ENCODE measurements at regions not wholly inside any gene's neighbourhood (a gene's known extent, or its start where the extent isn't known, plus 50 kb on each side); places are given as distances from the start of the nearest gene placed in this dataset.

DNA sequence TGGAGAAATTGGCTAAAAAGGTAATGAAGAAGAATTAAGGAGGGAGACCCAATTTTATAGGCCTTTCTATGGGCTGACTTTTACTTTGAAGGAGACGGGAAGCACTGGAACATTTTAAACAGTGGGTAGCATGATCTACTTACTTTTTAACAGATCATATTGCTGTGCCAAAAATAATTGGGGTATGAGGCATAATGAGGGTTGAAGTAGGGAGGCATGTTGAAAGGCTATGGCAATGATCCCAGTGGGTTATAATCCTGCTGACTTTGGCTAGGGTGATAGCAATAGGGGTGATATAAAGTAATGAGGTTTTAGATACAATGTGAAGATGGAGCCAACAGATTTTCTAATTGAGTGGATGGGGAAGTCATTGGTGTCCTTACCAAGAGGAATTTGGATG lies 73.2 kb downstream of the GPR37 start:
- in situ Hi-C loops (cut with MboI; ENCODE audit: low pct_unique_long_range_greater_than_20kb, low sequenced_read_pairs): no loop called here
- DNase-seq: no peak

- no peak for DNase-seq
- in situ Hi-C loops (cut with MboI; ENCODE audit: low pct_unique_long_range_greater_than_20kb, low sequenced_read_pairs): no loop called here
Measured at GRCh38 chr7:124690840-124691239, 74.8 kb downstream of the GPR37 start.

- no peak for DNase-seq
- in situ Hi-C loops (cut with MboI; ENCODE audit: low pct_unique_long_range_greater_than_20kb, low sequenced_read_pairs): no loop called here
Measured at GRCh38 chr7:124689931-124690330, 75.7 kb downstream of the GPR37 start.

GRCh38 chr7:124689523-124689922 lies 76.1 kb downstream of the GPR37 start:
- no peak for DNase-seq
- in situ Hi-C loops (cut with MboI; ENCODE audit: low pct_unique_long_range_greater_than_20kb, low sequenced_read_pairs): no loop called here

DNA sequence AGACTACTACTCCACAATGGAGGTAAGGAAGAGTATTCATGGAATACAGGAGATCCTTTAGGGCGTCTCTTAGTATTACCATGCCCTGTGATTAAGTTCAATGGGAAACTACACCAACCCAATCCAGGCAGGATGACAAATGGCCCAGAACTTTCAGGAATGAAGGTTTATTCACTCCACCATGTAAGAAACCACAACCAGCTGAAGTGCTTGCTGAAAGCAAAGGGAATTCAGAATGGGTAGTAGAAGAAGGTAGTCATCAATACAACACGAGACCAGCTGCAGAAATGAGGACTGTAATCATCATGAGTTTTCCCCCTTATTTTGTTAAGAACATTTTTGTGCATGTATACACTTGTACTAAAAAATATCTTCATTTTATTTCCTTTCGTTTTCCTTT lies 76.6 kb downstream of the GPR37 start:
- in situ Hi-C loops (cut with MboI; ENCODE audit: low pct_unique_long_range_greater_than_20kb, low sequenced_read_pairs): no loop called here
- no peak for DNase-seq

GRCh38 chr7:124686543-124687171 lies 78.9 kb downstream of the GPR37 start:
- in situ Hi-C loops (cut with MboI; ENCODE audit: low pct_unique_long_range_greater_than_20kb, low sequenced_read_pairs): no loop called here
- DNase-seq: no peak

- in situ Hi-C loops (cut with MboI; ENCODE audit: low pct_unique_long_range_greater_than_20kb, low sequenced_read_pairs): no loop called here
- DNase-seq: no peak
Measured at GRCh38 chr7:124681946-124682345, 83.6 kb downstream of the GPR37 start.

DNA sequence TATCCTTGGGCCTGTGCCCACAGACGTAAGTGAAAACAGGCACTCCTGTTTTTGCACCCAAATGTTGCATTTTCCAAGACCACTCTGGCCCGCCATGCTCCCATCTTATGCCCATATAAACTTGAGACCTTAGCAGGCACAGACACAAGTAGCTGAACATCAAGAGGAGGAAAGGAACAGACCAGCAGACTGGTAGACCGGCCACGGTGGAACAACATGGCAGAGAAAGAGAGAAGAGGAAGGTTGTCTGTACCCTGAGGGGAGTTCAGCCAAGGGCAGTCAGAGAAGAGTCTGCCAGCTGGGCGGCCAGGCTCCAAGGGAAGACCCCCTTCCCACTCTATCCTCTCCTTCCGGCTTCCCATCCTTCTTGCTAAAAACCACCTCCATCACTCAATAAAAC lies 85.3 kb downstream of the GPR37 start:
- DNase-seq: no peak
- in situ Hi-C loops (cut with MboI; ENCODE audit: low pct_unique_long_range_greater_than_20kb, low sequenced_read_pairs): no loop called here

- in situ Hi-C loops (cut with MboI; ENCODE audit: low pct_unique_long_range_greater_than_20kb, low sequenced_read_pairs): no loop called here
- DNase-seq: no peak
Measured at GRCh38 chr7:124679586-124680225, 85.9 kb downstream of the GPR37 start.

DNA sequence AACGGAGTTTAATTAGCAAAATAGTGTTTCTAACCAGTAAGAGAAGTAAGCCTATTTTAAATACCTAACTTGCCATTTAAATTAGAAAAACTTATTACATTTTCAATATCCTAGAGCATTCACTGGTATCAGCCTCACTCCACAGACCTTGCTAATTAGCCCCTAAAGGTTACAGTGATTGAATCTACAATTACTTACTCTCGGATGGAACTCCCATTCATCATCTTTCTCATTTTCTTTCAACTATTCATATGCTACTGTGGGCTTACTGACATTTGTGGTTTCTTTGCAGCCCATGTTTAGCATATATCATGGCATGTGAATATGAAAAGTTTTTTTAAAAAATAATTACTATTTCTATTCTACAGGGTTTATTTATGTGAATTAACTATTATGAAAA lies 86.4 kb downstream of the GPR37 start:
- in situ Hi-C loops (cut with MboI; ENCODE audit: low pct_unique_long_range_greater_than_20kb, low sequenced_read_pairs): no loop called here
- DNase-seq: no peak

GRCh38 chr7:124674451-124674850 lies 91.1 kb downstream of the GPR37 start:
- DNase-seq: no peak
- in situ Hi-C loops (cut with MboI; ENCODE audit: low pct_unique_long_range_greater_than_20kb, low sequenced_read_pairs): no loop called here

- in situ Hi-C loops (cut with MboI; ENCODE audit: low pct_unique_long_range_greater_than_20kb, low sequenced_read_pairs): no loop called here
- no peak for DNase-seq
Measured at GRCh38 chr7:124672011-124672410, 93.6 kb downstream of the GPR37 start.

DNA sequence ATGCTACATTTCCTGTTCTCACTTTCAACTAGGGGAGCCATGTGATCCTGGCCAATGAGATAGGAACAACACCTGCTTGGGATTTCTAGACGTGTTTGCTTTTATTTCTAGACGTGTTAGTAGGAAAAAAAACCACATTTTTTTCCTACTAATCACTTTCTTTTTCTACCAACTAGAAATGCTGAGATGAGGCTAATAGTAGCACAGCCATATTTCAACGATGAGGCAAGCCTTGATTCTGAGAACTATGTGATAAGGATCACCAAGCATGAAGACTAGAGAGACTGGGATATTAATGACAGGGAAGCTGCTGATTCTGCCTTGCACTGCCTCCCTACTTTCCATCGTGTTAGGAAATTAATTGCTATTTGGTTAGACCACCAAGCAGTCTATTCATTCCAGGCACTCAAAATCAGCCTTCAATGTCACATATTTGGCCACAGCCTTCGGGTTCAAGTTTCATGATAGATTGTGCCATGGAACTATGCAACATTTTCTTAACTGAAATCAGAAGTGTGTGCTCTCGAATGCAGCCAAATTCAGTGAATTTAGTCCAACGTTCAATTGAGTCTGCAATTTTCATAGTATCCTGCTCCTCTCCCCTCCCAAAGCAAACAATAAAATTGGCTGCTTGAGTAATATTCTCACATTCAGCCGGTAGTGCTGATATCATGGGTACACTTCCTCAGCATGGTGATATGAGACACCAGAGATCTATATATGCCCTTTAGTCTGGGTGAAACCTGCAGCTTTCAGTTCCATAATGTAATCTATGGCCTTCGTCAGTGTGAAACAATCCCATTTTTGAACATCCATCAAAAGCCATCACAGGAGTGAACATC lies 98.1 kb downstream of the GPR37 start:
- DNase-seq: no peak
- in situ Hi-C loops (cut with MboI; ENCODE audit: low pct_unique_long_range_greater_than_20kb, low sequenced_read_pairs): no loop called here

DNA sequence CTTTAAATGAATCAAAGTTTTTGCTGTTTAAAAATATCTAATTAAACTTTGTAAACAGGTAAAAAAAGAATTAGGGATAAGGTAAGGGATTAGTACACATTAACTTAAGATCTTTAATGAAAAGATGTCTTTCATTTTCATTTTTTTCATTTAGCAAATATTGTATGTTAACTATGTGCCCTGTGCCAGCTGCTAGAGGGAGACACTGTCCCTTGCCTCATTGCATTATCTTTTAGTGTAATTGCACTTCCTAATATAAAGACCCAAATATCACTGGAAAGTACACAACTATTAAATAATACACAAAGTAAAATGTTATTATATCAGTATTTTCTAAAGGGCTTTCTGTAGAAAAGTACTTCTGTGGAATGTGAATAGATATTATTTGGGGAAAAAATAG lies 102.7 kb downstream of the GPR37 start:
- DNase-seq: no peak
- in situ Hi-C loops (cut with MboI; ENCODE audit: low pct_unique_long_range_greater_than_20kb, low sequenced_read_pairs): no loop called here

DNA sequence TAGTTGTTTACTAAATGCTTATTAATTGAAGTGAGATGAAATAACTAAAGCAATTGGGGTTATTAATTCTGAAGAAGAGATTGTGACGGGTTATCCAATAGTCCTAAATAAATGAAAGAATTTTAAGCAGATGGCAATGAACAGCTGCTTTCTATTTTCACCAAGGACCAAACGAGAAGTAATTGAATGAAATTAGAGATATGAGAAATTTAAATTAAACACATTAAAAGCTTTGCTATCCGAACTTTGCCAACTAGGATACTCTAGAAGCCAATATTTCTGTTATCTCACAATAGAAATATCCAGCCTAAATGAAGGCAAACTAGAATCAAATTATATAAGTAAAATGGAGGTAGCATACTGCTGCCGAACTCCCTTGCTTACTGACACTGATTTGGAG lies 103.2 kb downstream of the GPR37 start:
- no peak for DNase-seq
- in situ Hi-C loops (cut with MboI; ENCODE audit: low pct_unique_long_range_greater_than_20kb, low sequenced_read_pairs): no loop called here

GRCh38 chr7:124655990-124656389 lies 109.6 kb downstream of the GPR37 start:
- in situ Hi-C loops (cut with MboI; ENCODE audit: low pct_unique_long_range_greater_than_20kb, low sequenced_read_pairs): no loop called here
- DNase-seq: no peak

DNA sequence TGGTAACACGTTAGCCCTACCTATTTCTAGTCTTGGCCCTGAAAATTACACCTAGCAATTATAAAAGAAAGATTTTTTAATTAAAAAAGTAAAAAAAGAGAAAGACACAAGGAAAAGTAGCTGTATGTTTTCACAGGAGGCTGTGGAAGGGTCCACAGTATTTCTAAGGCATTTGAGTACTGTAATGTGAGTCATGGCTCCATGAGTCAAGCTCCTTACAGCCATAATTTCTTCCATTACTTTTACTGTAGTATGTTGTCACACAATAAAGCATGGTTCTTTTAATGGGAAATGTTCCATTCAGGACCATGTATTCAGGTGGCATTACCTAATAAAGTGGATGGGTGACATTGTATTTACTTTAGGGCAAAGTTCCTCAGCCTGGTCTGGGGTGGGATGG lies 113.4 kb downstream of the GPR37 start:
- in situ Hi-C loops (cut with MboI; ENCODE audit: low pct_unique_long_range_greater_than_20kb, low sequenced_read_pairs): no loop called here
- DNase-seq: no peak

DNA sequence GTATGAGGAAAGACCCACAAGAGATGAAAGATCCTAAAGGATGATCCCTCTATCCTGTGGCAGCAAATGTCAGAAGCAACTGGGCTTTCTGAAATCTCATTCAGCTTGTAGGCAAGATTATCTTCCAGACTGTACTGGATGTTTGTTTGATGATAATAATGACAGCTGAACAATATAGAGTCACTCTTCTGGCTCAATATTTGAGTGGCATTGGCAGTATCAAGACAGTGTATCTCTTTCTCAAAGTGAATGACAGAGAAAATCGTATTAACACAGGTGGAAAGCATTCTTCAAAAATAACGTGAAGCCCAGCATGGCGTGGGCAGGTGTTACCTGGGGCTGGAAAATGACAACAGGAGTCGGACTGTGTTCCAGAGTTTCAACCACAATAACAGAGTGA lies 114.5 kb downstream of the GPR37 start:
- no peak for DNase-seq
- in situ Hi-C loops (cut with MboI; ENCODE audit: low pct_unique_long_range_greater_than_20kb, low sequenced_read_pairs): no loop called here

- no peak for DNase-seq
- in situ Hi-C loops (cut with MboI; ENCODE audit: low pct_unique_long_range_greater_than_20kb, low sequenced_read_pairs): no loop called here
Measured at GRCh38 chr7:124649397-124650014, 116.1 kb downstream of the GPR37 start.
